ENCODE measurements at regions not wholly inside any gene's neighbourhood (a gene's known extent, or its start where the extent isn't known, plus 50 kb on each side); places are given as distances from the start of the nearest gene placed in this dataset.

- TF ChIP-seq CTCF (IDR thresholded peaks at IDR 0.05) (no peak), EP300 (IDR thresholded peaks at IDR 0.05) (no peak), POLR2AphosphoS5 (IDR thresholded peaks at IDR 0.05) (no peak)
Observed at GRCh38 chr12:5187136-5187535, 143.5 kb downstream of the KCNA5 start.

Measured in esophagus muscularis mucosa (tissue), 4 donors.